ENCODE measurements at regions not wholly inside any gene's neighbourhood (a gene's known extent, or its start where the extent isn't known, plus 50 kb on each side); places are given as distances from the start of the nearest gene placed in this dataset.

DNA sequence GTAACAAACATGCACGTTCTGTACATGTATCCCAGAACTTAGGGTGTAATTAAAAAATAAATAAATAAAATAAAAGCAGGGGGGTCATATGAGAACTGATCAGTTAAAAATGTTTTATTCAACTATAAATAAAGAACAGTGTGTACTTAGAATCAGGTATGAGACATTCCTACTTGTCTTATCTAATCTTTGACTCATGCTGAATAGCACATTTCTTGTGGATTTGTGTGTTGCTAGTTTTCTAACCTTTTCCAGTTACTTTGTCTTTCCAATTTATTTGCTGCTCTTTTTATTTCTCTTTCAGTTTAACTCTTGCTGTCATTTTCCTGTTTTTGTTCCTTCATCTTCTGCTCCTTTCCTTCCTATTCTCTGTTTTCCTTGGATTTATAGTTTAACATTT lies 1917.1 kb upstream of the CDH6 start:
- H3K4me1 Mint-ChIP-seq, result no peaks in the 10 kb centered on the region
- TF ChIP-seq, protein P1, sequence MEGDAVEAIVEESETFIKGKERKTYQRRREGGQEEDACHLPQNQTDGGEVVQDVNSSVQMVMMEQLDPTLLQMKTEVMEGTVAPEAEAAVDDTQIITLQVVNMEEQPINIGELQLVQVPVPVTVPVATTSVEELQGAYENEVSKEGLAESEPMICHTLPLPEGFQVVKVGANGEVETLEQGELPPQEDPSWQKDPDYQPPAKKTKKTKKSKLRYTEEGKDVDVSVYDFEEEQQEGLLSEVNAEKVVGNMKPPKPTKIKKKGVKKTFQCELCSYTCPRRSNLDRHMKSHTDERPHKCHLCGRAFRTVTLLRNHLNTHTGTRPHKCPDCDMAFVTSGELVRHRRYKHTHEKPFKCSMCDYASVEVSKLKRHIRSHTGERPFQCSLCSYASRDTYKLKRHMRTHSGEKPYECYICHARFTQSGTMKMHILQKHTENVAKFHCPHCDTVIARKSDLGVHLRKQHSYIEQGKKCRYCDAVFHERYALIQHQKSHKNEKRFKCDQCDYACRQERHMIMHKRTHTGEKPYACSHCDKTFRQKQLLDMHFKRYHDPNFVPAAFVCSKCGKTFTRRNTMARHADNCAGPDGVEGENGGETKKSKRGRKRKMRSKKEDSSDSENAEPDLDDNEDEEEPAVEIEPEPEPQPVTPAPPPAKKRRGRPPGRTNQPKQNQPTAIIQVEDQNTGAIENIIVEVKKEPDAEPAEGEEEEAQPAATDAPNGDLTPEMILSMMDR (conservative IDR thresholded peaks at IDR 0.05), result no peak
- no peak overlapping the region for H4K91ac ChIP-seq (ENCODE audit: insufficient read length, low read depth, low read length)

More for the DNA sequence above, 1917.1 kb upstream of the CDH6 start:
- Histone ChIP-seq H2BK120ac (ENCODE audit: low read depth, low read length, poor library complexity, severe bottlenecking) (no peak overlapping the region), H2AFZ (ENCODE audit: low read length) (no peak overlapping the region), H2BK15ac (ENCODE audit: low read depth, low read length) (no peak overlapping the region), H3K4me2 (ENCODE audit: insufficient read depth, insufficient read length, low read length) (no peak overlapping the region), H2BK5ac (ENCODE audit: insufficient read length, low read length) (no peak overlapping the region), H3K56ac (ENCODE audit: insufficient read length, low read depth, low read length) (no peak overlapping the region), H4K8ac (replicated peaks; ENCODE audit: insufficient read length, low read depth, low read length) (no peak overlapping the region), H2BK12ac (ENCODE audit: insufficient read length, low read depth, low read length) (no peak overlapping the region), H3K18ac (ENCODE audit: insufficient read length, low read depth, low read length) (no peak overlapping the region), H4K5ac (ENCODE audit: insufficient read length, low read depth, low read length) (no peak overlapping the region), H3K23me2 (ENCODE audit: insufficient read length, low read depth, low read length, poor library complexity, severe bottlenecking) (no peaks in the 10 kb centered on the region), H3K27me3 (ENCODE audit: insufficient read depth, low read length) (no peaks in the 10 kb centered on the region), H3T11ph (ENCODE audit: low read length) (no peak overlapping the region), H2BK20ac (ENCODE audit: low read depth, low read length, poor library complexity, severe bottlenecking) (no peak overlapping the region), H3K4ac (ENCODE audit: low read depth, low read length) (no peak overlapping the region), H3K23ac (ENCODE audit: insufficient read length, low read depth, low read length) (no peak overlapping the region), H3K4me1 (ENCODE audit: insufficient read depth, low read length) (no peaks in the 10 kb centered on the region), H2AK5ac (ENCODE audit: insufficient read length, low read length) (no peak overlapping the region), H3K79me2 (ENCODE audit: insufficient read depth, low read length) (no peaks in the 10 kb centered on the region), H3K9me3 (ENCODE audit: control insufficient read depth, low read depth, low read length) (no peaks in the 10 kb centered on the region), H3K79me1 (ENCODE audit: insufficient read depth, low read depth, low read length, poor library complexity, severe bottlenecking) (no peaks in the 10 kb centered on the region), H3K9ac (ENCODE audit: extremely low read depth, insufficient read length, low read length) (no peak overlapping the region), H3K27ac (ENCODE audit: insufficient read length, low read depth, low read length) (no peak overlapping the region), H4K20me1 (ENCODE audit: control insufficient read depth, insufficient read depth, insufficient read length) (no peaks in the 10 kb centered on the region), H3K14ac (ENCODE audit: insufficient read depth, low read length) (no peak overlapping the region)
- Mint-ChIP-seq H3K36me3 (ENCODE audit: insufficient read depth in 1 of 3, low read depth in 3 of 3) (0 out of 7 replicates have a peak, but pooled peaks cover 0 to under 1% (median 0%) of the 10 kb centered on the region in 3 experiments), H3K27ac (no peak overlapping the region), H3K4me3 (no peak overlapping the region), H3K9me3 (peaks cover 12 to 14% of the 10 kb centered on the region in 2 experiments; a peak in 3 of 5 replicates), H3K27me3 (ENCODE audit: low read depth) (no peaks in the 10 kb centered on the region)
- no peak for DNase-seq
- WGBS (ENCODE audit: extremely low coverage, insufficient read length, low lambda C conversion rate), result no CpG with 5 or more reads among the region's 1 CpG

Measured in H9 (cell line).